ENCODE measurements at regions not wholly inside any gene's neighbourhood (a gene's known extent, or its start where the extent isn't known, plus 50 kb on each side); places are given as distances from the start of the nearest gene placed in this dataset.

- Histone ChIP-seq H3F3A (ENCODE audit: insufficient read depth, low read length, poor library complexity, severe bottlenecking) (no peaks in the 10 kb centered on the region), H3K9ac (ENCODE audit: low read length) (no peak overlapping the region), H3K27ac (ENCODE audit: low read length) (no peak overlapping the region), H3K27me3 (ENCODE audit: insufficient read depth, low read depth, low read length) (no peaks in the 10 kb centered on the region), H4K20me1 (ENCODE audit: insufficient read depth) (no peaks in the 10 kb centered on the region), H3K36me3 (ENCODE audit: insufficient read depth, low read length) (no peaks in the 10 kb centered on the region), H3K9me2 (ENCODE audit: insufficient read depth, low read length) (no peaks in the 10 kb centered on the region), H3K9me3 (ENCODE audit: low read length) (no peaks in the 10 kb centered on the region), H2AFZ (ENCODE audit: low read depth, low read length) (no peak overlapping the region), H3K79me2 (replicated peaks; ENCODE audit: insufficient read depth, low read length) (no peaks in the 10 kb centered on the region), H3K4me2 (ENCODE audit: low read length) (no peak overlapping the region), H3K4me3 (ENCODE audit: low read length) (no peak overlapping the region)
- TF ChIP-seq REST (IDR thresholded peaks at IDR 0.05; ENCODE audit: borderline replicate concordance), result no peak
- TF ChIP-seq MXI1 (conservative IDR thresholded peaks at IDR 0.05; ENCODE audit: poor library complexity, severe bottlenecking), result no peak
- TF ChIP-seq TAF1 (IDR thresholded peaks at IDR 0.05; ENCODE audit: low read depth), result no peak
- no peak for TF ChIP-seq CTCF (IDR thresholded peaks at IDR 0.05; ENCODE audit: poor library complexity, severe bottlenecking)
- TF ChIP-seq EP300 (conservative IDR thresholded peaks at IDR 0.05; ENCODE audit: poor library complexity, severe bottlenecking), result no peak
- TF ChIP-seq POLR2AphosphoS5 (IDR thresholded peaks at IDR 0.05), result no peak
- TF ChIP-seq EZH2 (IDR thresholded peaks at IDR 0.05; ENCODE audit: borderline replicate concordance, insufficient read depth, low read length, poor library complexity, severe bottlenecking), result no peak
- no peak for TF ChIP-seq RAD21 (conservative IDR thresholded peaks at IDR 0.05)
Measured at GRCh38 chr16:85239239-85239638, 127.0 kb upstream of the CIBAR2 start.

GRCh38 chr16:85239871-85240270 is 127.6 kb upstream of the CIBAR2 start:
- no peak overlapping the region for H3K27ac ChIP-seq (ENCODE audit: low read length)
- no peak overlapping the region for H3K9ac ChIP-seq (ENCODE audit: low read length)
- TF ChIP-seq RAD21 (conservative IDR thresholded peaks at IDR 0.05) (no peak), MXI1 (conservative IDR thresholded peaks at IDR 0.05; ENCODE audit: poor library complexity, severe bottlenecking) (no peak), POLR2AphosphoS5 (IDR thresholded peaks at IDR 0.05) (no peak), TAF1 (IDR thresholded peaks at IDR 0.05; ENCODE audit: low read depth) (no peak), EZH2 (IDR thresholded peaks at IDR 0.05; ENCODE audit: borderline replicate concordance, insufficient read depth, low read length, poor library complexity, severe bottlenecking) (no peak), CTCF (IDR thresholded peaks at IDR 0.05; ENCODE audit: poor library complexity, severe bottlenecking) (no peak), EP300 (conservative IDR thresholded peaks at IDR 0.05; ENCODE audit: poor library complexity, severe bottlenecking) (no peak)
- no peaks in the 10 kb centered on the region for H4K20me1 ChIP-seq (ENCODE audit: insufficient read depth)
- H3K36me3 ChIP-seq (ENCODE audit: insufficient read depth, low read length), result no peaks in the 10 kb centered on the region
- no peaks in the 10 kb centered on the region for H3K27me3 ChIP-seq (ENCODE audit: insufficient read depth, low read depth, low read length)
- no peak overlapping the region for H3K4me3 ChIP-seq (ENCODE audit: low read length)
- no peaks in the 10 kb centered on the region for H3K9me2 ChIP-seq (ENCODE audit: insufficient read depth, low read length)
- H3K9me3 ChIP-seq (ENCODE audit: low read length), result no peaks in the 10 kb centered on the region
- H3K4me2 ChIP-seq (ENCODE audit: low read length), result no peak overlapping the region
- no peak overlapping the region for H2AFZ ChIP-seq (ENCODE audit: low read depth, low read length)
- H3K79me2 ChIP-seq (replicated peaks; ENCODE audit: insufficient read depth, low read length), result no peaks in the 10 kb centered on the region
- H3F3A ChIP-seq (ENCODE audit: insufficient read depth, low read length, poor library complexity, severe bottlenecking), result no peaks in the 10 kb centered on the region
